HG03378 (cell line): ENCODE measurements at regions not wholly inside any gene's neighbourhood (a gene's known extent, or its start where the extent isn't known, plus 50 kb on each side); places are given as distances from the start of the nearest gene placed in this dataset.
"Not testable (repeated sequence)": the region's sequence is repeated elsewhere in the genome, so short reads cannot be mapped to it uniquely, and the experiment has no call there.

Experiments used
- ATAC-seq: cut with Tn5 transposase; IDR thresholded peaks from one replicate; pipeline ENCODE4 v1.9.1; 2021; ENCODE audit warnings: mild to moderate bottlenecking, moderate library complexity; ENCODE audit not compliant: unreplicated experiment

GRCh38 chr7:36057323-36057722 lies 95.7 kb upstream of the EEPD1 start:
- peak; percentile 64 for ATAC-seq

GRCh38 chr7:36058020-36058592 lies 94.9 kb upstream of the EEPD1 start:
- peak; percentile 62 for ATAC-seq

DNA sequence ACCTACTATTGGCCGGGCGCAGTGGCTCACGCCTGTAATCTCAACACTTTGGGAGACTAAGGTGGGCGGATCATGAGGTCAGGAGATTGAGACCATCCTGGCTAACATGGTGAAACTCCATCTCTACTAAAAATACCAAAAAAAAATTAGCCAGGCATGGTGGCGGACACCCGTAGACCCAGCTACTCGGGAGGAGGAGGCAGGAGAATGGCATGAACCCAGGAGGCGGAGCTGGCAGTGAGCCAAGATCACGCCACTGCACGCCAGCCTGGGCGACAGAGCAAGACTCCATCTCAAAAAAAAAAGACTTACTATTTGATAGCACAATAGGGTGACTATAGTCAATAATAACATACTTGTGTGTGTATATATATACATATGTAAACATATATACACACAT lies 92.7 kb upstream of the EEPD1 start:
- not testable (repeated sequence) for ATAC-seq

DNA sequence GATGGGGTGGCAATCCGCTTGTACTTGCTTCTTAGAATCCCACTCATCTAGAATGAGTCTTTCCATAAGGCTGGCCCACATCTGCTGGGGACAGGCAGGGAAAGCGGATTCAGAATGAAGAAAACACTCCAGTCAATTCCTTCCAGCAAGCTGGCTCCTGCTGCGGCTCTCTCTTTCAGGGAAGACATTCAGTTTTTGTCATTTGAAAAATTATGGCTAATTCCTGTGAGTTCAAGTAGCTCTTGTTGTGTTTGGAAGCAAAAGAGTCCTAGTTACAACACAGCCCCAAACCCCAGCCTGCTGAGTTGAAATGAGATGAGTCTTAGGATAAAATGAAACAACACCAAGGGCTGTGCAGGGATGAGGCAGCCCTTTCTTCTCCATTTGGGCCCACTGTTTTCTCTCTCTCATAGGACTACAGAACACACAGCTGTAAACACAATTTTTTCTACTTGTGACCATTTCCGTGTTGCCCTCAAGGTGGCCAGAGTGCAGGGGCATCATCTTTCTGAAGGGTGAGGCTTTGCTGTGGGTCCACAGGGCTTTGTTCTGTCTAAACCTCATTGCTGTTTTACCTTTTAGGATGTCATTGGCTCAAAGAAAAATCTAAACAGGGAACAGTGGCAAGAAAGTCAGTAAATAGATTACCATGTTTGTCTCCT lies 90.8 kb upstream of the EEPD1 start:
- no peak for ATAC-seq

- no peak for ATAC-seq
Measured at GRCh38 chr7:36064676-36065075, 88.4 kb upstream of the EEPD1 start.

DNA sequence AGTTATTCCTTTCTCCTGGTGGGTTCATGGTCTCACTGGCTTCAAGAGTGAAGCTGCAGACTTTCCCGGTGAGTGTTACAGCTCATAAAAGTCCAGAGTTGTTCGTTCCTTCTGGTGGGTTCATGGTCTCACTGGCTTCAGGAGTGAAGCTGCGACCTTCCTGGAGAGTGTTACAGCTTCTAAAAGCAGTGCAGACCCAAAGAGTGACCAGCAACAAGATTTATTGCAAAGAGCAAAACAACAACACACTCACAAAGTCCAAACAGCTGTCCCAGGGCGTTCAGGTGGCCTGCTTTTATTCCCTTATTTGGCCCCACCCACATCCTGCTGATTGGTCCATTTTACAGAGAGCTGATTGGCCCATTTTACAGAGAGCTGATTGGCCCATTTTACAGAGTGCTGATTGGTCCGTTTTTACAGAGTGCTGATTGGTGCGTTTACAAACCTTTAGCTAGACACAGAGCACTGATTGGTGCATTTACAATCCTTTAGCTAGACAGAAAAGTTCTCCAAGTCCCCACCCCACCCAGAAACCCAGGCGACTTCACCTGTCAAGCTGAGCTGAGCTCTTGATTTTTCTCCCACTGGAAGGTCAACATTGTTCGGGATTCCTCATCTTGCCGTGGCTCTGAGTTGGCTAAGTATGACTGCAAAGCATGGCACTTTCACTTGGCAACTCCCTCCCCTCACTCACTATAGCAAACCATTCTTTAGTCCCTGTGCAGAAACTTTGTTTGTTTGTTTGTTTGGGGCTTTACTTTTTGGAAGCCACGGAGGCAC lies 87.3 kb upstream of the EEPD1 start:
- not testable (repeated sequence) for ATAC-seq

- ATAC-seq: no peak
Measured at GRCh38 chr7:36066343-36066664, 86.8 kb upstream of the EEPD1 start.

DNA sequence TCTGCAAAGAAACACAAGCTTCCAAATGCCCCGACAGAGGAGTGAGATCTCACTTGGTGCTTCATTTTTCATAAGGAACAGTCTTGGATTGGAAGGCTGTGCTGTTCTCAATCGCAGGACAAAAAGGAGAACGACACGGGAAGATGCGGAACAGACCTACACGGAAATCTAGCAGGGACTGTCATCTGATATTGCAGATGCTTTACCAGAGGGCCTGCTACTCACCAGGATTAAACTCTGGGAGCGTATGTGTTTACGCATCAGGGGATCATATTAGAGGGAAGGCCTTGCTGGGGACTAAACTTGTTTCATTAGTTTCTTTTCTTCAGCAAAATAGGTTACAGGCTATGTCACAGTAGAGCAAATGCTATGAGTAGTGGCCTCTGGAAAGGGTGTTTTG lies 82.8 kb upstream of the EEPD1 start:
- no peak for ATAC-seq

DNA sequence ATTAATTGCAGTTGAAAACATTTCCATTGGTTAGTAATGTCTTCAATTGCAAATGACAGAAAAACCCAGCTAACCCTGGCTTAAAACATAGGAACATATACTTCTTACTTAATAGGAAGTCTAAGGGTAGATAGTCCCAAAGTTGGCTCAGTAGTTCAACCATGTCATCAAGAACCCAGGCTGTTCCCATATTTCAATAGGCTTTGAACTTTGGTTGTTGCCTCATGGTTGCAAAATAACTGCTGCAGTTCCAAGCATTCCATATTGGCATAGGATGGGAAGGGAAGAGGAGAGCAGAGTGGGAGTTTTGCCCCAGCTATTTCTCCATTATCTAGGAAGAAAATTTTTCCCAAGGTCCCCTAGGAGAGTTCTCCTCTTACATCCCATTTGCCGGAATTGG lies 81.4 kb upstream of the EEPD1 start:
- no peak for ATAC-seq

DNA sequence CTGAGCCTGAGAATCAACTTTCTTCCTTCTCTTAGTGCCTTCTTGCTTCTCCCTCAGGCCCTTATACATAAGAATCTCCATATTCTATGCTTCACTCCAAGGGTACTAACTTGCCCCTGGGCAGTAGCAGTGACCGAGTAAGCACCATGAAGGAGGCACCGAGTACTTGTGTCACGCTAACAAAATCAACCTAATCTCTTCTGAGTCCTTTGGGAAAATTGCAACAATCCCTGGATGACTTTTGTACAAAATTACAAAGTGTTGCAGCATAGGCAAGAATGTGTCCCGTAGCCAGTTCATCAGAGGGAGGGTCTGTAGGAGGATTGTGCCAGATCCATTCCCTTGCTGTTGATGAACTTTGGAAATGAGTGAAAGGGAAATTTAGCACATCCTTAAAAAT lies 80.4 kb upstream of the EEPD1 start:
- no peak for ATAC-seq

DNA sequence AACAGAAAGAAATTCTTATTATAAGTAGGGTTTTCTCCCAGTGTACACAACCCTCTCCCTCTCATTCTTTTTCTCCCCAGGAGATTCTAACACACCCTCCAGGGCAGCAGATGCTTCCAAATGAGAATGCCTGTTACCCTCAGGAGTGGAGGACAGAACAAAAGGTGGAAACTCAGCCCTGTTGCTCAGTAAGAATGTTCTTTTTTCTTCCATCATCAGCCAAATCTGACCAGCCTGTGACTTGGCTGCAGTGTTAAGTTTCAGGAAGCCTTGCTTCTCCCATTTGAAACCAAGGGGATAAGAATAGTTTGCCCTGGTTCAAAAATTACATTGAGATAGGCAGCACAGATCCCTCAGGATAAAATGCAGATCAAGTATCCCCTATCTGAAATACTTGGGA lies 77.5 kb upstream of the EEPD1 start:
- ATAC-seq: no peak

- no peak for ATAC-seq
Measured at GRCh38 chr7:36076074-36076473, 77.0 kb upstream of the EEPD1 start.

DNA sequence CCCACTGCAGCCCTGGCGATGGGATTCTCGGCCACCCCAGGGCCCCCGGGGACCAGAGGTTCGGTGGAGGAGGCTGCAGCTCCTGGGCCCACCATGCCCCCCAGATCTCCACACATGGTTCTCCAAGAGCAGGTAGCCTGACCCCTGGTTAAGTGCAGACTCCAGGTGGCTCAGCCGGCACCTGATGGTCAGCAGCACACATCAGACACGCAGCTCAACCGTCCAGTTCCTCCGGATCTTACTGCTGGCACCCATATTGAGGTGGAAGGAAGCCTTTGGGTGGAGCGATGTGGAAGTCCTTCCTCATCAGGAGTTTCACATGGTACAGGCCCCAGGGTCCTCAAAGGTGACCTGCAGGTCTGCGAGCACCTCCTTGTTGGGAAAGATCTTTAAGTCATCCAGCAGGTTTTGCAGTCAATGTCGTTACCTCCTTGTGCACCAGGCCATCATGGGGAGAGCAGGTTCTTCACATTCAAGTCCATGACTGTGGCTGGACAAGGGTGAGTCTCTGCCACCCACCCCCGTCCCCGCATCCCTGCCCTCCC lies 74.2 kb upstream of the EEPD1 start:
- ATAC-seq: no peak

DNA sequence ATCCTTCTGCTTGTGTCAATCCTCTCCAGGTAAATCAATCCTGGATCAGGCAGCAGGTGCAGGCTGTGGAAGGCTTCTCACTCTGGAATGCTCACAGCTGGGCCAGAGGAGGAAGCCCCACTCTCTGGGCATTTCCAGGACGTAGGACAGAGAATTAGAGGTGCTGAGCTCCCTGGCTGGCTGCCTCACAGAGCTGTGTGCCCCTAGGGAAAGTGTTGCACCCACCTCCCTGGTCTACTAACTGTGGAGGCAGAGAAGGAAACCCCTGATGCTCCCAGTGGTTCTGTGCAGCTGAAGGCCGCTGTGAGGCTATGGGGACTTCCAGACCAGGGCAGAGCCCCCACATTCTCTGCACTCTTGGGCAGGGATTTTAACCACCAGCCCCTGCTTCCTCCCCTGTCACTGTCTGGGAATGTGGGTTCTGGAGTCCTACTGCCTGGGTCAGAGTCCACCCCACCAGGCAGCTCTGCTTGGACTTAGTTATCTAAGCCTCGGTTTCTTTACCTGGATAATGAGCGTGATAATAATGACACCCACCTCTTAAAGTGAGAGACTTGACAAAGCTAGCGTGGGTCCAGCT lies 73.5 kb upstream of the EEPD1 start:
- no peak for ATAC-seq

DNA sequence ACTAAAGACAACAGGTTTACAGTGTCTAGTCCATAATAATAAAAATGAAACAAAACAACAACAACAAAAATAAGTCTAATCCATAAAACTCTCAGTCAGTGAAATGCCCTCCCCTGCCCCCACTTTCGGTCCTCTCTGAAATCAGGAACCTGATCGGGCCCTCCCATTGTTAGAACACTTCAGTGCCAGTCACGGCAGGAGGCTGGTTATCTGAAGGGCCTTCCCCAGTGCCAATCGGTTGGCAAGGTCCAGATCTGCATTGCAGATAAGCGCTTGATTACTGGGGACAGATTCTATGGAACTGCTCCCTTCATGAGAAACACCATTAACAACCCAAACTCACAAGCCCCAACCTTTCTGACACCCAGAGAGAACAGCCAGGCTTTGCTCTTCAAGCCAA lies 72.2 kb upstream of the EEPD1 start:
- ATAC-seq: no peak

DNA sequence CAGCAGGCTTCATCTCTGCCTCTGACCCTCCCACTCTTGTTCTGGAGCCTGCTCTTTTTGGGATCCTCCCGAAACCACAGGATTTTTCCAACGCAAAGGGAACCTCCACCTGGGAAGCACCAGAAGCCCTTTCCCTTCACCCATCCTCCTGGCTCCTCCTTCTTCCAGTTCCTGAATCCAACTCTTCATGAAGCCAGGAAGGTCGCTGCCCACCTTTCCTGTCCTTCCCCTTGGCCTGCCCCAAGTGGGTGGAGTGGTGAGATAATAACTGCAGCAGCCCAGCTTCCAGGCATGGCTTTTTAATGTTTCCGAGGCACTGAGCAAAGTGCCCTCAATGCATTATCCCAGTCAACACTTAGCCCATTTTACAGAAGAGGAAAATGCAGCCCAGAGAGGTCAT lies 70.8 kb upstream of the EEPD1 start:
- ATAC-seq: no peak

DNA sequence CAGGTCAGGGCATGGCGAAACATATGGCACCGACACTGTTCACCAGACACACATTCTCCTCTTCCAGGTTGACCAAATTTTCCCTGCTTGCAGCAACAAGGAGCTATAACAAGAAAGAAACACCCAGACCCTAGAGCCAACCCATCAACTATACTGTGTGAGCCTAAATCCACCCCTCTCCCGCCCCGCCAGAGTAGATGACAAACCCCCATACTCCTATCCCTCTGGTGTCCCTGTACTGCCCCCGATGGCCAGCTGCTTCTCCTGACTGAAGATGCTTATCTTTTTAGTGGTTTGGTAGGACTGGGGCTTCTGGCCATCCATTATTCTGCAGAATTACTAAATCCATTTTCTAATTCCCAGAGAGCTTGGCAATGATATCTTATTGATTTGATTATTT lies 70.1 kb upstream of the EEPD1 start:
- ATAC-seq: no peak

GRCh38 chr7:36083626-36084380 lies 69.3 kb upstream of the EEPD1 start:
- no peak for ATAC-seq

DNA sequence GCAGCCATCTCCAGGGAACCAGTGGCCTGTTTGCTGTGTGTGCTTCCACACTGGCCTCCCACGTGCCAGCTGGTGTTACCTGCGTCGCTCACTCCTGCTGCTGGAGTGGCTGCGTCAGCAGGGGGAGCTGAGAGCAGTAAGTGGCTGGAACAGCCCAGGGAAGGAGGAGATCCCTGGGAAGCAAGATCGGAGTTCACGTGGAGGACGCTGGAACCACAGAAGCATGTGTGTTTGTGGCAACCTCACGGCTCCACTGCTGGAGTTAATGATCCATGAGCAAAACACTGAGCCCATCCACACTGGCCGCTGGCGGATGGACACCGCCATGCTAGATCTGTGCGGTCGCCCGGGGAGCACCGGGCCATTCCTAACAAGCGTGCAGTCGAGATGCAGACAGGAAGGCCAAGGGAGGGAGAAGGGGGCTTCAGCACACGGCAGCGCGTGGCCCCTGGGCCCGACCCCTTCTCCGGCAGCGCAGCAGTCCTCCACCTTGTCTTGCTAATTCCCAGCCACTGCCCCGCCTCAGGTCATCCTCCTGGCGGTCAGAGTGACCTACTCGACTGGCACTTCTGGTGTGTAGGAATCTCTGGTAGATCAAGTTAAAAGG lies 68.5 kb upstream of the EEPD1 start:
- ATAC-seq: no peak

DNA sequence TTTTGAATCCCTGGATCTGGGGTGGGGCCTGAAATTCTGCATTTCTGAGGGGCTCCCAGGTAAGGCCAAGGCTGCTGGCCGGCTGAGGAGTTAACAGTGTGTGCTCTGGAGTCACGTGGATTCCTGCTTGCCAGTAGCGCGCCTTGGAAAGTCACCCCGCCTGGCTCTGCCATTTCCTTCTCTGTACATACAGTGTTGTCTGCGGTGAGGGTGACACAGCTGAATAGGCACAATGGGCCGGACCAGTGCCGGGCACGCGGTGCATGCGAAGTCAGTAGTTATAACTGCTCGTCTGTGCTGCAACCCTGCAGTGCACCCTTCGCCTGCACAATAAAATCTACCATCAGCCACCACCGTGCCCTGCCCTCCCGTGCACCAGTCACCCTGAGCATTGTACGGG lies 68.0 kb upstream of the EEPD1 start:
- no peak for ATAC-seq

GRCh38 chr7:36086571-36086970 lies 66.5 kb upstream of the EEPD1 start:
- ATAC-seq: no peak
